Activated CD4-positive, alpha-beta T cell treated with anti-CD3 and anti-CD28 coated beads, Interleukin-2, amount 50 U/mL, for 24 hours (primary cell): ENCODE measurements at regions not wholly inside any gene's neighbourhood (a gene's known extent, or its start where the extent isn't known, plus 50 kb on each side); places are given as distances from the start of the nearest gene placed in this dataset.
"Not testable (repeated sequence)": the region's sequence is repeated elsewhere in the genome, so short reads cannot be mapped to it uniquely, and the experiment has no call there.

ENCODE experiments used
- DNase-seq, 2 donors: peaks; one replicate each; pipeline ENCODE4 v3.0.0-alpha.2; 2020; ENCODE audit warnings: low read depth in 1 of 2, low spot score in 1 of 2

DNA sequence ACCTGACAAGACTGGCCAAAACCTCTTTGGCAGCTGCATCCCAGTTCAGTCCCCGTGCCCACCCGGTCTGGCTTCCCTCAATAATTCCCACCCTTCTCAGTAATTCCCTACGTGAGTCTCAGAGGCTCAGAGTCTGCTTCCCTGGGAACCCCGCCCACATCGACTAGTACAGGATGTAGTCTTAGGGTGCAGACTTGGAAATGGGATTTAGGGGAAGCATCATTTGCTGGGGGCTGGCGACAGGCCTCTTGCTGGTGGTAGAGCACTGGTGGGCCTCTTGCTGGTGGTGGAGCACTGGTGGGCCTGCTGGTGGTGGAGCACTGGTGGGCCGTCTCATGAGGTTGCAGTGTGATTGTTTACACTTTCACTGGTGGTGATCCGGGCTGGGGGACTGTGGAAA is 199.5 kb upstream of the B3GAT1 start:
- DNase-seq, result no peak

DNA sequence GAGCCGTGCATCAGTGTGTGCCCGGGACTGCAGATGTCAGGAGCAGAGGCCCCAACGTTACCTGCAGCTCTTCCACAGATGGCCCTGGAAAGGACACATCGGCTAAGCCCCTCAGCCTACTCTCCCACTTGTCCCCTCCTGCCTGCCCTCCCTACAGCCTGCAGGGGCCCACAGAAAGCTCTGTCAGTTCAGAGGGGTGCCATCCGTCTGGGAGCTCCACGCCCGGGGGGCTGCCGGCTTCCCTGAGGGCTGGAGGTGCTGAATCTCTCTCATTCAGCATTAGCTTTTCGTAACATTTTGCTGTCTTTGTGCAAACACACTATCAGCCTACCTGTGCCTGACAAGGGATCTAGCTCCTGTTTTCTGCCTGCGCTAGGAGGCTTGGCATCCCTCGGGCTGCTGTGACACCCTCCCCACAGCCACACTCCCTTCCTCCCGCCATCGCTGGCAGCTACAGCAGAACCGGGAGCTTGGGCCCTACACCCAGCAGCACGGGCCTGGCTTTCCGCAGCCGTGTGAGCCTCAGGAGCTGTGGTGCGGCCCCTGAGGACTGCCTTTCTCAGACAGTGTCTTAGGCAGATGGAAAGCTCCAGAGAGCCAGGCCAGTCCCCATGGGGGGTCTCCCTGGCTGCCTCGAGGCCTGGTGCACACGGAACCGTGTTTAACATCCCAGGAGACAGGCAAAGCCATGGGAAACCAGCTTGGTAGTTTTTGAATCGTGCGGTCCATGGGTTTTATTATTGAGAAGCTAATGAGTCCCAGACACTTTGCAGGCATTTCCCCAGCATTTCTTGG is 198.3 kb upstream of the B3GAT1 start:
- DNase-seq, result no peak

DNA sequence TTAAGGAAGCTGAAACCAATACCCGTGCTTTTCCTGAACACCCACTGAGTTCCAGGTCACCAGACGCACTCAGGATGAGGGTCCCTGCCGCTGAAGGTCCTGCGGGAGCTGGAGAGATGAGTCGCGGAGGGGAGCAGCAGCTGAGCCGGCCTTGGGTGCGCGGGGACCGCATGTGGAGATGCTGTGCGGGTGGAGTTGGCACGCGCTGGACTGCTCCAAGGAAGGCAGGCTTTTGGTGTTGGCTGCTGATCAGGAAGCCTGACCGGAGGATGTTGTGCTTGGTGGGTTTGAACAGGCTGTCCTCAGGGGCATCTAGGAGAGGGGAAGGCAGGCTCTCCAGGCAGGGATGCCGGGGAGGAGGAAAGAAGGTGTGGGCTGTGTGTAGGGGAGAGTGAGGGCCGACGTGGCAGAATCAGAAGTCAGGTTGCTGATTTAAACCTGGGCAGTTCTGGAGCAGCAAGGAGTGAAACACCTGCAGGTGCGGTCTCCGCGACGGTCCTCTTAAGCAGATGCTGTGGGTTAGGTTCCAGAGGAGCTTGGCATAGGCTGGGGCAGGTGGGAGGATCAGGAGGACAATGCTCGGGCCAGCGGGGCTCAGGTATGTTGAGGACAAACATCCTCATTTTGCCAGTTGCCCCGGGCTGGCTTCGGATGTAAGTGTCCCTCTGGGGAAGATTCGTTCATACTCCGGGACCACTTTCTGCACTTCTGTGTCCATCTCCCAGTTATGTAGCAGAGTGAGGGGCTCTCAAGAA is 197.5 kb upstream of the B3GAT1 start:
- DNase-seq, result no peak

DNA sequence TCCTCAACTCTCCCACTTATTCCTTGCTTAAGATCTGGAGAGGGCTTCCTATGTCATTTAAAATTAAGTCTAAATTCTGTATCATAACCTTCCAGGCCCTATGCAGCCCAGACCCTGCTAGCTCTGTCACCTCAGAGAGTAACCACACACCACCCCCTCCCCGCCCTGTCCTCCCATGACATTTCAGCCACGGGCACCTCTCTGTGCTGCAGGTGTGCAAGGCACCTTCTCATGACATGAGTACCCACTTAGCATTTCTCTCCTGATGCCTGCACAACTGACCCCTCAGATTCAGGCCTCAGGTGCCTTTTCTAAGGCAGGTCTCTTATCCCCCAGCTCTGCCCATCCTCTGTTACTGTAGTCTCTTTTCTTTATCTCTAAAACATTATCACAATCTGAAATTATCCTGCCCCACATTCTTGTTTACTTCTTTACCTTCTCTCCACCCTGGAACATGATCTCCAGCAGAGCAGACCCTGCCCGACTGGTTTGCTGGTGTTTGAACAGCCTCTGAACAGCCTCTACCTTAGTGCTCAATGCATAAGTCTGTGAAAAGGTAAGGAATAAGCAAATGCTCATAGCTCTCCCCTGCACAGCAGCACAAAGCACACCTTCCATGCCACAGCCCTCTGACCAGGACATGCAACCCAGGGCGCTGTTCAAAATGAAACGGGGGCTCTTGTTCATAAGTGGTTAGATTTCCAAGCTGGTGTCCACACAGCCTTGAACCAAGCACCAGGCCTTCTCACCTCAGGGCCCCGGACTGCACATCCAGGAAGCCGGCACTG is 196.1 kb upstream of the B3GAT1 start:
- no peak for DNase-seq

DNA sequence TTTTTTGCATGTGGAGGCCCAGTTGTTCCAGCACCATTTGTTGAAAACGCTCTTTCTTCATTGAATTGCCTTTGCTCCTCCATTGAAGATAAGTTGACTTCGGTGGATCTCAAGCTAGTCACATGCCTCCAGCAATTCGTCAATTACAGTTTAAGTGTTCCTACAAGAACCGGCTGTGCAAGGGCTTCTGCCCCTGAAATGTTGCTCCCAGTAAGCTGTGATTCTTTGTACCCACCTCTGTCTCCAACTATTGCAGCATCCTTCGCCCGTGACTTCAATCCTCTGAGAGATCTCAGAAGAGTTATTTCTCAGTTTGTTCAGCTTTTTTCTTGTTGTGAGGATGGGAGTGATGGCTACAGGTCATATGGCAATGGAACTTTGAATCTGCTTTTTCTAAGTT is 194.2 kb upstream of the B3GAT1 start:
- no peak for DNase-seq

DNA sequence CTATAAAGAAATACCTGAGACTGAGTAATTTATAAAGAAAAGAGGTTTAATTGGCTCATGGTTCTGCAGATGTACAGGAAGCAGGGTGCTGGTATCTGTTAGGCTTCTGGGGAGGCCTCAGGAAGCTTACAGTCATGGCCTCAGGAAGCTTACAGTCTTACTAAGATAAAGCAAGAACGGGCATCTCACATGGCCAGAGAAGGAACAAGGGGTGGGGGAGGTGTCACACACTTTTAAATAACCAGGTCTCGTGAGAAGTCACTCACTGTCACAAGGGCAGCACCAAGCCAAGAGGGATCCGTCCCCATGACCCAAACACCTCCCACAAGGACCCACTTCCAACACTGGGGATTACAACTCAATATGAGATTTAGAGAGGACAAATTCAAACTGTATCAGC is 192.8 kb upstream of the B3GAT1 start:
- DNase-seq, result no peak

DNA sequence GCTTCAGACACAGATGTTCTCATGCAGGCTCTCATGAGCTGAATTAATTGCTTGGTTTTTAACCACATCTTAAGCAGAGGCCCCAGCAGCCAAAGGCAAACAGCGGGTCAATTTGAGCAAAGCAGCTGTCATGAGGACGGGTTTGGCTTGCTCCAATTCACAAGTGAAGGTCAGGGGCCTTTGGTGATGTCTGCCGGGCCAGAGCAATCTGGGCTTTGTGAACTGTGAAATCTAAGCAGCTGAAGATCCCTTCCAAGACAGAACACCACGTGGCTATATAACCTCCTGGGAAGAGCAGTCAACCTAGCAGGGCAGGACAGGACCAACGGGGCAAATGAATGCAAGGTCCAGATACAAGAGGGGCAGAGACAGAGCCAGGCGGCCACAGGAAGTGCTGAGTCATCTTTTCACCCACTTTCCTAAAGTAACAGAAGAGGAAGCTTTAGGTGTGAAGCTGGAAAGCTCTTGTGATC is 187.3 kb upstream of the B3GAT1 start:
- no peak for DNase-seq

DNA sequence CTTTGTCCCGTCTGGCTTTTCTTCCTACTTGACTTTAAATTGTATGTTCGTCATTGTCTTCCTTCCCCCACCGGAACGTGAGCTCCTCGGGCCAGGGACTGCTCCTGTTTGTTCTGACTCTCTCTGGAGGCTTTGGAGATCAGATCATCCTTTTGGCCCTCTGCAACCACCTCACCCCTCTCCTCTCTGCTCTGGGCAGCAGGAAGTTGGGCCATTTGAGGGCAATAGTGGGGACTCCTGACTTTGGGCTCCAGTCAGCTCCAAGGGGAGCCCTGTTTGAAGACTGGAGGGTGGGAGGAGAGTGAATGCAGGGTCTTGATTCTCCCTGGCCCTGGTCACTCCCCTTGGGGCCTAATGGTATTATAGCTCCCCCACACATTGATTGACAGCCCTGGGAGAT is 186.3 kb upstream of the B3GAT1 start:
- no peak for DNase-seq

DNA sequence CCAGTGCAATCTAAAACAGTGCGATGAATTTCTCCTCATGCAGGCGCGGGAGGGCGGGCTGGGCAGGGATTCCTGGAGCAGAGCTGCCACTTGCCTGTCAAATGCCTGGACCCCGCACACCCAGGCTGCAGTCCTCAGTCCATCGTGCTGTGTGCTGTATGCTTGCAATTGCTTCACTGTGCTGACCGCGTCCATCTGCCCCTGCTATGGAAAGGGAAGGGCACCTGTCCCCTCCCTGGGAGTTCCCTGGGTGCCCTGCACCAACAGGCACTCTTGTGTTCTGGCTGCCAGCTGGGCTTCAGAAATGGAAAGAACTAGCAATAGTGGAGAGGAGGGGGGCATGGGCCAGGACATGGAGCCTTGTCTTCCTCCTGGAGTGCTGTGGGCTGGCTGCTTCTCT is 185.4 kb upstream of the B3GAT1 start:
- DNase-seq, result no peak

DNA sequence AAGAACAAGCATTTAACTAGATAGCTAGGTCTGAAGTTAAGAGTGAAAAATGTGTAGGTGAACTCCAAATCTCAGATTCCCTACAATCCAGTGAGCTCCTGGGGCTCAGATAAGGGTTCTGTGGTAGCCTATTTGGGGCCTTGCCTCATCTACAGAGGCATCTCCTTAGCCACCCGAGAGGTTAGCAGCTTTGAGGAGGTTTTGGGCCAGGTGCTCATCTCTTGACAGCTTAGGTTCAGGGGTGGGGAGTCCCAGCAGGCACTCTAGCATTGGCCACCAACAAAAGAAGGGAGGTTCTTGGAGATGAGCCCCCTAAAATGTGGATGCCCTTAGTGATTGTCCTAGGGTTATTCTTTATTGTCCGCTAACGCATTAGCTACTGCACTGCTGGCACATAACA is 184.4 kb upstream of the B3GAT1 start:
- no peak for DNase-seq

DNA sequence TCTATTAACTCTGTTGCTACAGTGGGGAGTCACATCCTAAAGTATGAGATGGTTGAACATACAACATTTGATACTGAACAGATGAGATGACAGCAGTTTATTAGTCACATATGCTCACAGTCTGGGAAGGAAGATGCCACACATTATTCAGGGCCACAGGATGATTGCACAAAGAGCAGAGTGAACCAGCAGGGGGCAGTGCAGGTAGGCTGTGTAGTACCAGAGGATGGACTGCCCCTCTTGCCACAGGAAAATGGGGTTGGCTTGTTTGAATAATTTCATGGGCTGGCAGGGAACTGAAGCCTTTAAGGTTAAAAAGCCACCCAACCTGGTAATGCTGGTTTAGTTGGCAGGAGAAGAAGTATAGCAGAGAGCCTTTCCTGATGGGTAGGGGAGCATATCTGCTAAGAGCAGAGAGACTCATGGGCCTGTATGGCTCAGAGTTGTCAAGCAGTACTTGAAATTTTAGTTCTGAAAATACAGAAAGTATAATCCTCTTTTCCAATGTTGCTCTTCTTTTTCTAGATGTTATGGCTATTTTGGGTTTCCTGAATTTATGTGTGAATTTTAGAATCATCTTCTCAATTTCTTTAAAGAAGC is 180.4 kb upstream of the B3GAT1 start:
- peak in 1 of 2 donors; percentile 31 for DNase-seq

DNA sequence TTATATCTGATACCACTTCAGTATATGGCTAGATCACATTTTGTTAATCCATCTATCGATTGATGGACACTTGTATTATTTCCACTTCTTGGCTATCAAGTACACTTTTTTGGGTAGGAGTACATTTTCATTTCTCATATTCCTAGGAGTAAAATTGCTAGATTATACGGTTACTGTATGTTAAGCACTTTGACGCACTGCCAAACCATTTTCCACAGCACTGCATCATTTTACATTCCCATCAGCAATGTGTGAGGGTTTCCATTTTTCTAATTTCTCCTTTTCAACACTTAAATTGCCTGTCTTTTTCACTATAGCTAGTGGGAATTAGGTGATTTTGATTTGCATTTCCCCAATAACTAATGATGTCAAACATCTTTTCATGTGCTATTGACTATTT is 179.3 kb upstream of the B3GAT1 start:
- DNase-seq, result no peak

DNA sequence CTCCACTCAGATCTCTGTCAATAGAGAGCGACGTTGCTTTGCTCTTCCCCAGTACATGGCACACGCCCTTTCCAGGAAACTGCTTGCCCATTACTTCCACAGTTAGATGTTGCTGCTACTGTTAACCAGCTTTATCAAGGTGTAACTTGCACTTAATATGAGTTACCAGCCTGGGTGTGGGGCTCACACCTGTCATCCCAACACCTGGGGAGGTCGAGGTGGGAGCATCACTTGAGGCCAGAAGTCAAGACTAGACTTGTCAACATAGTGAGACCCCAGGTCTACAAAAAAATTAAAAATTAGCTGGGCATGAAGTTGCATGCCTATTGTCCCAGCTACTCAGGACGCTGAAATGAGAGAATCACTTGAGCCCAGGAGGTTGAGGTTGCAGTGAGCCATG is 177.1 kb upstream of the B3GAT1 start:
- no peak for DNase-seq

DNA sequence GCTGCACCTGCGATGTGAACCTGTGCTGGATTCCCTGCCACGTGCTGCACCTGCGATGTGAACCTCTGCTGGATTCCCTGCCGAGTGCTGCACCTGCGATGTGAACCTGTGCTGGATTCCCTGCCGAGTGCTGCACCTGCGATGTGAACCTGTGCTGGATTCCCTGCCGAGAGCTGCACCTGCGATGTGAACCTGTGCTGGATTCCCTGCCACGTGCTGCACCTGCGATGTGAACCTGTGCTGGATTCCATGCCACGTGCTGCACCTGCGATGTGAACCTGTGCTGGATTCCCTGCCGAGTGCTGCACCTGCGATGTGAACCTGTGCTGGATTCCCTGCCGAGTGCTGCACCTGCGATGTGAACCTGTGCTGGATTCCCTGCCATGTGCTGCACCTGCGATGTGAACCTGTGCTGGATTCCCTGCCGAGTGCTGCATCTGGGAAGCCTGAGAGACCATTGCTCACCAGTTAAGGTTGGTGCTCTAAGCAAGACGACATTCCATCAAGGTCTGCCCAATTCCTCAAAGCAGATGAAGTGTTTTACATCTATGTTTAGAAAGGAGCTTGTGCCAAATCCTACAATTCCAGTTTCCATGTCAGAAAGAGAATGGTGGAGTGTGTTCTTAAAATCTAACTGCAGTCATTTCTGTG is 176.5 kb upstream of the B3GAT1 start:
- not testable (repeated sequence) for DNase-seq

DNA sequence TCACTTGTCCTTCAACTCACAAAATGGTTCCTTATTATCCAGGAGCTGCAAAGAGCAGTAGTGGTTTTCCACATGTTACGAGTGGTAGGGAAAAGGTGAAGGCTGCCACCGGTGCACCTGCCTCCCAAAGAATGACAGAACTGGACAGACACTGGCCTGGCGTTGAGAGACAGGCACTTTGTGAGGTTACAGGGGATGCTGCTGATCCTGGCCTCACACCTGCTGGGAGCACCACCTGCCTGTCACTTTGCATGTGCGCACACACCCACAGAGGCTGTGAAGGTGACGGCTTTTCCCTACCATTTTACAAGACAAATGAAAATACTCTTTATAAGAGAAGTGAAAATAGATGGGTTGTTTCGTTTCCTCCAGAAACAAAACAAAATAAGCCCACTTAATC is 175.3 kb upstream of the B3GAT1 start:
- no peak for DNase-seq

DNA sequence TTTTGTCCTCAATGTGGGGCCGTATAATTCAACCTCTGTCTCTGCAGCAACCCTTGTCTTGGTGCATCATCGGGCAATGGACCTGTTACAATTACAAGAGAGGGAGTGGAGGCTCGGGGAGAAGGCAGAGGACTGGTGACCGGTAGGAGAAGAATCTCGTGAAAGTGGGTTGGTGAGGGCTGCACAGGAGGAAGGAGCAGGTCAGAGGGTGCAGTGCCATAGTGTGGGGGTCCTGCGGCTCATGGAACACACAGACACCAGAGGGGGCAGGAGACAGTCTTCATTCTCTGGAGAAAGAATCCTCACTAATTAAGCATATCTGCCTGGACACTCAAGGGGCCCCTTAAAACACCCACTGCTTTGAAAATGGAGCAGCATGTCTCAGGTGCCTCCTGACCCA is 174.7 kb upstream of the B3GAT1 start:
- no peak for DNase-seq

DNA sequence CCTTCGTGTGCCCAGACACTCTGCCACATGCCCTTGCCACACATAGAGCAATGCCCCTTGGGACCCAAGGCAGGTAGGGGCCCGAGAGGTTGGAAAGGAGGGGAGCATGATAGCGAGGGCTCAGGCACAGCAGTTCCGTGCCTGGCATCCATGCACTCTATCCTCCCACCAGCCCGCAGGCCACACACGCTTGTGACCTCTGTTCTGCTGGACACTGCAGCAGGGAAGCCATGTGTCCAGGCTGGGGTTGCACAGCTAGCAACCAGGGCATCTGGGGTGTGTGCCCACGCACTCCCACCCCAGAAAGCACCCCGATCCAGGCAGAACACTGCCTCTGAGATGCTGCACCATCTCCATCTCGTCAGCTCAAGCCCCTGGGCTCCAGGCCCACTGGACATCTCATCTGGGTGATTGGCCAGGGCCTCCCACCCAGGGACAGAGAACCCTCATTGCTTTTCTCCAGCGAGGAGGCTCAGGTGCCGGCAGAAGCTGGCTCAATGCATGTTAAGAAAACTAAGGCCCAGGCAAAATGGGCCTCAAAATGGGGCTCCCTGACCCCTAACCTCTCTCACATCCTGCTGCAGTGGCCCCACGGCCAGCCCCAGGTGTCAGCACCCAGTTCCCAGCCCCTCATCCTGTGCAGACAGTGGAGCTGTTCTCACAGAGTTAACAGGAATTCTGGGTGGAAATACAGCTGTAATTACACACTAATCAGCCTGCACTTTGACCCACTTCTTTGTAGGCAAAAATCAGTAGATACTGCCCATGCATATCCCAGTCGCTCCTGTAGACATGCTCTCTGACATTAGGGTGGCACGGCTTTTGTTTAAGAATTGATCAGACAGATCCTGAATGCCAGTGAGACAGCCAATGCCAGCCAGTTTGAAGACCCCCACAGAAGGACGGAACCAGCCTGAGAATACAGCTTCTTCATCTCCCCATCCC is 173.9 kb upstream of the B3GAT1 start:
- no peak for DNase-seq

DNA sequence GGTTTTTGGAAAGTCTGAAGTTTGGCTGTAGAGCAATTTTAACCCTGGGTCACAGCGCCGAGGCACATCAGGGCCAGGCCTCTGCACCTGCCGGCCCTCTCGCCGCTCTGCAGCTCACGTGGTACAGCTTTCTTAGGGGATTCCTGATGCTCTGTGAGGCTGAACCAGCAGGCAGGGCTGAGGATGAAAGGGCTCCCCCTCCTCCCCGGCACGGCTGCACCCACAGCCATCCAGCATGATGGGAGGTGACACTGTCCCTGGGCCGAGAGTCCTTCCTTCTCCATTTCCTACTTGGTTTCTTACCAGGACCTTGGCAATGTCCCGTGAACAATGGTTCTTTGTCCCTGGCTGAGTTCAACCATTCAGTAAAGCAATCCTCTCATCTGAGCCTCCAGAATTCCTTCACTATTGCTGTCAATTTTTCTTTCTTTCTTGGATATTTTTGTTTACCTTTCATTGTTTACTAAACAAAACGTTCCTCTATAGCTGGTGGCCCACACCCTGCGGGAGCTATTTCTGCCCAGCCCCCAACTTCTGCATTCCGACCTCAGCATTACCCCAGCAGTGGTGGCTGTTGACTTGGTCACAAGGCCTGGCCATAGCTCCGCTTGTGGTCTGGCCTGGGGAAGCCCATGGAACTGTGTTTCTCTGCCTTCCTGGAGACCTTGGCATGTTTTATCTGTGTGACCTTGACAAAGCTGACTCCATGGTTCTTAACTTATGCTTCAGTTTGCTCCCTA is 172.8 kb upstream of the B3GAT1 start:
- DNase-seq, result no peak

DNA sequence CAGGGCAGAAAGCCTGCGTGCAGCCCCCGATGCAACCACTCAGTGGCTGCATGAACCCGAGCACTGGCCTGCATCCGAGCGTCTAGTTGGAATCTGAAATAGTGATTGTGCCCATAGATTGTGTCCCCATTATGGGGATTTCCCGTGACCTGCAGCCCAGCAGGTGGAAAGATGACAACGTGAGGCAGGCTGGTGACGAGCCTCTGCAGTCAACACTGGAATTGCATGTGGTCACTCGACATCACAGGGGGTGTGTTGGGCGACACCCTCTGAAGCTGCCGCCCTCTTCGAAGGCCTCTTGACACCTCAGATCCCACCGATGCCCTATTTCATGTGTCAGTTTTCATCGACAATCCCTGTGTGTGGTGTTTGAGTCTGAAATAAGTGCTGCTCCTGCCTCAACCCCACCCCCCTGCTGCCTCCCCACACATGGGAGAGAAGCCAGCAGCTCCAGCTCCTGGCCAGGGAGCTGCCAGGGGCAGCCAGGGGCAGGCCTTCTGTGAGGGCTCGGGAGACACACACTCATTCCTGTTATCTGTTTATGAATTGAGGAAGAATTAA is 172.0 kb upstream of the B3GAT1 start:
- no peak for DNase-seq
